GM23338 (cell line): ENCODE measurements at regions not wholly inside any gene's neighbourhood (a gene's known extent, or its start where the extent isn't known, plus 50 kb on each side); places are given as distances from the start of the nearest gene placed in this dataset.

Experiments
- ATAC-seq: fragments of 200-7000 bp; cut with Tn5 transposase; 3 replicates; pipeline ENCODE4 v1.9.1; 2020
- DNase-seq: peaks from one replicate; pipeline ENCODE4 v3.0.0-alpha.2; 2015; ENCODE audit warnings: low spot score
- H2AFZ ChIP-seq: fragments of 200-600 bp; sonication (generic); 2 replicates; pipeline ENCODE4 v1.8.0; 2016; ENCODE audit warnings: antibody characterized with exemption, mild to moderate bottlenecking, moderate library complexity
- H3F3A ChIP-seq: fragments of 200-600 bp; sonication (generic); replicated peaks from 2 replicates; pipeline ENCODE4 v1.8.0; 2017; ENCODE audit warnings: antibody characterized with exemption, mixed run types, low read depth
- H3K27ac ChIP-seq: fragments of 200-600 bp; sonication (generic); 2 replicates; pipeline ENCODE4 v1.6.1; 2016; ENCODE audit warnings: low read depth
- H3K27me3 ChIP-seq: fragments of 200-600 bp; sonication (generic); 2 replicates; pipeline ENCODE4 v1.8.0; 2016; ENCODE audit warnings: mild to moderate bottlenecking, mixed run types, moderate library complexity; ENCODE audit not compliant: insufficient read depth
- H3K36me3 ChIP-seq: fragments of 200-600 bp; sonication (generic); 2 replicates; pipeline ENCODE4 v1.8.0; 2016; ENCODE audit warnings: mild to moderate bottlenecking; ENCODE audit not compliant: insufficient read depth
- H3K4me1 ChIP-seq: fragments of 200-600 bp; sonication (generic); 2 replicates; pipeline ENCODE4 v1.8.0; 2016; ENCODE audit warnings: mild to moderate bottlenecking, moderate library complexity; ENCODE audit not compliant: insufficient read depth
- H3K4me2 ChIP-seq: fragments of 200-600 bp; sonication (generic); 2 replicates; pipeline ENCODE4 v1.7.1; 2017; ENCODE audit warnings: mixed run types
- H3K4me3 ChIP-seq: fragments of 200-600 bp; sonication (generic); 2 replicates; pipeline ENCODE4 v1.6.1; 2016; ENCODE audit warnings: mixed run types
- H3K79me2 ChIP-seq: fragments of 200-600 bp; sonication (generic); replicated peaks from 2 replicates; pipeline ENCODE4 v1.8.0; 2017; ENCODE audit warnings: mild to moderate bottlenecking; ENCODE audit not compliant: insufficient read depth
- H3K9me2 ChIP-seq: fragments of 200-600 bp; sonication (generic); 2 replicates; pipeline ENCODE4 v1.8.0; 2017; ENCODE audit not compliant: insufficient read depth
- H4K20me1 ChIP-seq: fragments of 200-600 bp; sonication (generic); replicated peaks from 2 replicates; pipeline ENCODE4 v1.8.0; 2017; ENCODE audit warnings: mild to moderate bottlenecking; ENCODE audit not compliant: insufficient read depth
- H3K27ac Mint-ChIP-seq: 2 replicates; pipeline ENCODE4 v1.8.0; 2020; ENCODE audit warnings: inconsistent platforms, mild to moderate bottlenecking, moderate library complexity, mixed read lengths
- H3K27me3 Mint-ChIP-seq: 3 replicates; pipeline ENCODE4 v1.8.0; 2022; ENCODE audit warnings: low read depth, mild to moderate bottlenecking, moderate library complexity, mixed read lengths, inconsistent platforms; ENCODE audit not compliant: insufficient read depth, poor library complexity
- H3K36me3 Mint-ChIP-seq: 3 replicates; pipeline ENCODE4 v1.8.0; 2021; ENCODE audit warnings: low read depth, mild to moderate bottlenecking, inconsistent platforms, moderate library complexity, mixed read lengths
- H3K4me1 Mint-ChIP-seq: 3 replicates; pipeline ENCODE4 v1.8.0; 2020; ENCODE audit warnings: mild to moderate bottlenecking, inconsistent platforms, mixed read lengths
- H3K4me3 Mint-ChIP-seq: 3 replicates; pipeline ENCODE4 v1.8.0; 2021; ENCODE audit warnings: moderate library complexity, mild to moderate bottlenecking, inconsistent platforms, mixed read lengths
- H3K9me3 Mint-ChIP-seq: 3 replicates; pipeline ENCODE4 v1.8.0; 2020; ENCODE audit warnings: moderate library complexity, mild to moderate bottlenecking, inconsistent platforms, mixed read lengths
- ETS1 ChIP-seq: IDR thresholded peaks from 2 replicates; pipeline ENCODE4 v1.6.1; 2016; ENCODE audit warnings: antibody characterized with exemption
- EZH2 ChIP-seq: fragments of 200-600 bp; sonication (generic); IDR thresholded peaks from one replicate; pipeline ENCODE4 v1.8.0; 2017; ENCODE audit warnings: antibody characterized with exemption, mild to moderate bottlenecking, low read depth; ENCODE audit not compliant: unreplicated experiment
- EZH2phosphoT487 ChIP-seq: fragments of 200-600 bp; sonication (generic); IDR thresholded peaks from one replicate; pipeline ENCODE4 v1.8.1; 2018; ENCODE audit warnings: antibody characterized with exemption; ENCODE audit not compliant: unreplicated experiment
- JUNB ChIP-seq: IDR thresholded peaks from one replicate; pipeline ENCODE4 v1.6.1; 2016; ENCODE audit warnings: antibody characterized with exemption; ENCODE audit not compliant: unreplicated experiment
- ZNF114 ChIP-seq: fragments of 250-450 bp; sonication (Bioruptor Pico); IDR thresholded peaks from 2 replicates; pipeline ENCODE4 v1.5.0; 2020; ENCODE audit warnings: mild to moderate bottlenecking, moderate library complexity
- ZNF462 ChIP-seq: fragments of 250-450 bp; sonication (Bioruptor Pico); IDR thresholded peaks from 2 replicates; pipeline ENCODE4 v1.5.0; 2020; ENCODE audit warnings: mild to moderate bottlenecking, moderate library complexity

- TF ChIP-seq ZNF462 (CRISPR knock-in tag) (no peak), ETS1 (no peak)
Observed at GRCh38 chr2:89818873-89819272, 1127.4 kb downstream of the RPIA start (continued).

- Histone ChIP-seq H2AFZ (no peak overlapping the region), H3K36me3 (peaks cover 68% of the 10 kb centered on the region), H3K27me3 (no peaks in the 10 kb centered on the region), H3K79me2 (no peaks in the 10 kb centered on the region), H3K9me2 (no peaks in the 10 kb centered on the region), H4K20me1 (no peaks in the 10 kb centered on the region), H3K4me2 (no peak overlapping the region), H3K4me1 (no peaks in the 10 kb centered on the region), H3K4me3 (peak overlapping the region; percentile 14; the same call in 1 of the 2 replicates), H3F3A (0 out of 2 replicates have a peak, but pooled peaks cover 3% of the 10 kb centered on the region), H3K27ac (no peak overlapping the region)
- peaks cover 34% of the 10 kb centered on the region for H3K27me3 Mint-ChIP-seq
- no peak overlapping the region for H3K27ac Mint-ChIP-seq
- H3K4me1 Mint-ChIP-seq: no peaks in the 10 kb centered on the region
- peaks cover 23% of the 10 kb centered on the region for H3K36me3 Mint-ChIP-seq
- TF ChIP-seq ZNF462 (CRISPR knock-in tag) (no peak), EZH2phosphoT487 (no peak), EZH2 (no peak), ETS1 (no peak), ZNF114 (CRISPR knock-in tag) (no peak), JUNB (no peak)
- H3K9me3 Mint-ChIP-seq: no peaks in the 10 kb centered on the region; the same call in 2 of the 3 replicates
- ATAC-seq: no peak
- H3K4me3 Mint-ChIP-seq: no peak overlapping the region
- no peak for DNase-seq
Observed at GRCh38 chr2:89819809-89820208, 1128.3 kb downstream of the RPIA start.
